Endothelial cell of umbilical vein (primary cell): ENCODE measurements at regions not wholly inside any gene's neighbourhood (a gene's known extent, or its start where the extent isn't known, plus 50 kb on each side); places are given as distances from the start of the nearest gene placed in this dataset.

Experiments used
- BruUV-seq: library from RNA; stranded (reverse); fragments of 400-500 nt; replicated peaks from 2 replicates; lab custom pipeline; 2021; lab: Mats Ljungman, UMichigan
- CTCF ChIA-PET: fragments of 300-600, 350-600 bp; sonication (Branson Sonifier 250); formaldehyde crosslinking; loops from one replicate; lab custom pipeline; 2021; ENCODE audit warnings: antibody characterized with exemption, inconsistent platforms; lab: Charles Lee
- POLR2A ChIA-PET: fragments of 300-600, 350-600 bp; sonication (Branson Sonifier 250); formaldehyde crosslinking; loops from one replicate; lab custom pipeline; 2021; ENCODE audit warnings: antibody characterized with exemption, inconsistent platforms; lab: Charles Lee
- DNase-seq: peaks from one replicate; pipeline ENCODE4 v3.0.0-alpha.2; 2011; ENCODE audit warnings: low read depth, low spot score
- FAIRE-seq: peaks from 2 replicates; lab custom pipeline; 2011; peaks lifted over from hg19 to GRCh38; lab: Jason Lieb, UNC
- H2AFZ ChIP-seq: 2 replicates; pipeline ENCODE4 v1.6.0; 2012; ENCODE audit warnings: low read depth, low read length, control low read depth, inconsistent platforms
- H3K27ac ChIP-seq: 2 replicates; pipeline ENCODE4 v1.5.1; 2011; ENCODE audit warnings: low read depth, mild to moderate bottlenecking, control low read depth, low read length, moderate library complexity; ENCODE audit not compliant: insufficient read depth
- H3K27me3 ChIP-seq, 2 experiments: 2 replicates each; pipeline versions ENCODE4 v1.6.0 to v1.6.1; 2011; ENCODE audit warnings: low read length in 2 of 2, mixed read lengths in 1 of 2; ENCODE audit not compliant: control insufficient read depth in 2 of 2, insufficient read depth in 2 of 2
- H3K36me3 ChIP-seq, 2 experiments: 2 replicates in 1 of 2; 3 replicates in 1 of 2; pipeline ENCODE4 v1.5.1; 2011; ENCODE audit warnings: low read length in 2 of 2, mild to moderate bottlenecking in 1 of 2, moderate library complexity in 1 of 2; ENCODE audit not compliant: control insufficient read depth in 2 of 2, insufficient read depth in 2 of 2; ENCODE audit errors: extremely low read depth in 1 of 2
- H3K4me1 ChIP-seq: 3 replicates; pipeline ENCODE4 v1.5.1; 2011; ENCODE audit warnings: mild to moderate bottlenecking, low read length; ENCODE audit not compliant: control insufficient read depth, insufficient read depth; ENCODE audit errors: extremely low read depth
- H3K4me2 ChIP-seq: 2 replicates; pipeline ENCODE4 v1.6.1; 2011; ENCODE audit warnings: low read length, control low read depth, mixed read lengths; ENCODE audit not compliant: insufficient read depth
- H3K4me3 ChIP-seq, 3 experiments: fragments of 200-600 bp in 1 of 3; sonication (generic), shearing (Covaris generic) in 1 of 3; replicated peaks in 1 of 3; 2 replicates each; pipeline ENCODE4 v1.5.1; 2011 to 2016; ENCODE audit warnings: control low read depth in 3 of 3, low read length in 3 of 3, mild to moderate bottlenecking in 2 of 3, inconsistent platforms in 1 of 3, low read depth in 1 of 3, moderate library complexity in 1 of 3; ENCODE audit not compliant: insufficient read depth in 1 of 3
- H3K79me2 ChIP-seq: 2 replicates; pipeline ENCODE4 v1.6.0; 2012; ENCODE audit warnings: low read length, inconsistent platforms; ENCODE audit not compliant: control insufficient read depth, insufficient read depth
- H3K9ac ChIP-seq: replicated peaks from 2 replicates; pipeline ENCODE3; 2011; ENCODE audit warnings: low read length, control low read depth; ENCODE audit not compliant: insufficient read depth; ENCODE audit errors: extremely low read depth
- H3K9me1 ChIP-seq: replicated peaks from 3 replicates; pipeline ENCODE4 v1.6.0; 2011; ENCODE audit warnings: mild to moderate bottlenecking, low read length; ENCODE audit not compliant: control insufficient read depth, insufficient read depth; ENCODE audit errors: extremely low read depth
- H3K9me3 ChIP-seq: replicated peaks from 2 replicates; pipeline ENCODE4 v1.5.1; 2012; ENCODE audit warnings: low read length, inconsistent platforms; ENCODE audit not compliant: control insufficient read depth, insufficient read depth
- H4K20me1 ChIP-seq: replicated peaks from 2 replicates; pipeline ENCODE3; 2011; ENCODE audit warnings: mild to moderate bottlenecking, low read length; ENCODE audit not compliant: control insufficient read depth, insufficient read depth; ENCODE audit errors: extremely low read depth
- CTCF ChIP-seq, 2 donors: IDR thresholded peaks; 1 replicate in 1 of 2; 2 replicates in 1 of 2; pipeline ENCODE4 v1.5.1; 2011; ENCODE audit warnings: low read length in 2 of 2, mild to moderate bottlenecking in 2 of 2, moderate library complexity in 2 of 2, control low read depth in 1 of 2, inconsistent platforms in 1 of 2, low read depth in 1 of 2; ENCODE audit not compliant: insufficient read depth in 1 of 2; ENCODE audit errors: extremely low read depth in 1 of 2
- EZH2 ChIP-seq: IDR thresholded peaks from 2 replicates; pipeline ENCODE4 v1.6.1; 2012; ENCODE audit warnings: borderline replicate concordance, low read depth, mild to moderate bottlenecking, moderate library complexity, low read length, inconsistent platforms; ENCODE audit not compliant: severe bottlenecking
- FOS ChIP-seq: IDR thresholded peaks from 2 replicates; pipeline ENCODE4 v1.6.1; 2011; ENCODE audit warnings: mild to moderate bottlenecking, low read length, moderate library complexity, borderline replicate concordance; ENCODE audit not compliant: insufficient read depth
- GATA2 ChIP-seq: IDR thresholded peaks from 2 replicates; pipeline ENCODE4 v1.7.0; 2011; ENCODE audit warnings: low read depth, mild to moderate bottlenecking, moderate library complexity, mixed read lengths, low read length; ENCODE audit not compliant: insufficient read length, insufficient read depth
- JUN ChIP-seq: IDR thresholded peaks from 2 replicates; pipeline ENCODE4 v1.6.1; 2011; ENCODE audit warnings: borderline replicate concordance, low read depth; ENCODE audit not compliant: insufficient read length, insufficient read depth
- MAX ChIP-seq: IDR thresholded peaks from 2 replicates; pipeline ENCODE4 v1.6.1; 2011; ENCODE audit not compliant: insufficient read depth, insufficient read length
- MYC ChIP-seq: IDR thresholded peaks from one replicate; pipeline ENCODE4 v1.6.1; 2011; ENCODE audit warnings: mild to moderate bottlenecking, low read depth, low read length
- POLR2A ChIP-seq: IDR thresholded peaks from 2 replicates; pipeline ENCODE4 v1.6.1; 2012; ENCODE audit warnings: low read depth, mild to moderate bottlenecking, control low read depth, low read length
- POLR2AphosphoS5 ChIP-seq: IDR thresholded peaks from 2 replicates; pipeline ENCODE4 v1.6.1; 2012; ENCODE audit warnings: low read depth, mild to moderate bottlenecking, control low read depth, low read length, moderate library complexity; ENCODE audit not compliant: insufficient read depth
- dilution Hi-C: fragments of 300-500 bp; cut with MboI; formaldehyde crosslinking; loops from one replicate; pipeline ENCODE4 v1.15.0; 2019; ENCODE audit warnings: low sequenced_read_pairs; ENCODE audit not compliant: extremely low pct_ligation_motif_present
- intact Hi-C: fragments of 100-400 bp; cut with micrococcal nuclease; formaldehyde crosslinking; loops from one replicate; pipeline ENCODE4 v1.10.0; 2022

GRCh38 chr3:13148561-13149329 lies 75.5 kb upstream of the IQSEC1 start:
- Histone ChIP-seq H3K9ac (no peak overlapping the region), H2AFZ (no peak overlapping the region), H3K36me3 (no peaks in the 10 kb centered on the region), H3K27ac (no peak overlapping the region), H3K4me2 (no peak overlapping the region), H3K4me3 (no peak overlapping the region), H3K9me1 (no peaks in the 10 kb centered on the region), H3K79me2 (no peaks in the 10 kb centered on the region), H3K27me3 (no peaks in the 10 kb centered on the region), H3K9me3 (no peaks in the 10 kb centered on the region), H4K20me1 (no peaks in the 10 kb centered on the region), H3K4me1 (no peaks in the 10 kb centered on the region)
- no TSS peak for BruUV-seq
- ChIA-PET POLR2A (no interaction called here), CTCF (no interaction called here)
- TF ChIP-seq FOS (no peak), MYC (no peak), JUN (no peak), GATA2 (no peak), POLR2AphosphoS5 (no peak), POLR2A (no peak), CTCF (IDR thresholded peaks at IDR 0.05; ENCODE audit: extremely low read depth in 1 of 2, insufficient read depth in 1 of 2, low read depth in 1 of 2, low read length in 2 of 2) (no peak), MAX (no peak), EZH2 (no peak)
- no peak for FAIRE-seq
- intact Hi-C loops = no loop called here
- DNase-seq = no peak
- dilution Hi-C loops = no loop called here
